B cell (primary cell): ENCODE measurements at regions not wholly inside any gene's neighbourhood (a gene's known extent, or its start where the extent isn't known, plus 50 kb on each side); places are given as distances from the start of the nearest gene placed in this dataset.

ENCODE experiments used
- ATAC-seq: fragments of 200-7000 bp; cut with Tn5 transposase; one replicate; pipeline ENCODE4 v1.10.0; 2021; ENCODE audit warnings: low read depth, mild to moderate bottlenecking, moderate number of reproducible peaks, moderate library complexity
- CTCF ChIA-PET: fragments of 350-600 bp; sonication (Branson Sonifier 250); formaldehyde crosslinking; loops from one replicate; lab custom pipeline; 2021; ENCODE audit warnings: antibody characterized with exemption, inconsistent platforms; lab: Charles Lee
- POLR2A ChIA-PET: fragments of 350-600 bp; sonication (Branson Sonifier 250); formaldehyde crosslinking; loops from one replicate; lab custom pipeline; 2021; ENCODE audit warnings: antibody characterized with exemption; lab: Charles Lee
- DNase-seq: peaks from one replicate; pipeline ENCODE4 v3.0.0; 2013
- H2AFZ ChIP-seq: 2 replicates; pipeline ENCODE4 v1.6.1; 2012; ENCODE audit warnings: mild to moderate bottlenecking, low read depth, low read length; ENCODE audit not compliant: insufficient read depth, poor library complexity, severe bottlenecking
- H3K27ac ChIP-seq, 2 donors: 1 replicate in 1 of 2; 2 replicates in 1 of 2; pipeline ENCODE4 v1.5.1; 2012 to 2013; ENCODE audit warnings: low read length in 2 of 2, mild to moderate bottlenecking in 2 of 2, moderate library complexity in 1 of 2
- H3K27me3 ChIP-seq, 4 experiments: fragments of 200-600 bp in 1 of 4; sonication (generic) in 1 of 4; replicated peaks in 1 of 4; 1 replicate in 2 of 4; 2 replicates in 2 of 4; pipeline versions ENCODE4 v1.6.1 to v1.7.0; 2013 to 2016; ENCODE audit warnings: low read length in 3 of 4, mild to moderate bottlenecking in 2 of 4, mixed read lengths in 1 of 4, moderate library complexity in 1 of 4; ENCODE audit not compliant: insufficient read depth in 4 of 4, control insufficient read depth in 3 of 4; ENCODE audit errors: control extremely low read depth in 1 of 4
- H3K36me3 ChIP-seq, 2 experiments: replicated peaks in 1 of 2; 1 replicate in 1 of 2; 2 replicates in 1 of 2; pipeline versions ENCODE4 v1.6.1 to v1.7.1; 2013; ENCODE audit warnings: low read length in 1 of 2; ENCODE audit not compliant: insufficient read depth in 2 of 2, control insufficient read depth in 1 of 2; ENCODE audit errors: control extremely low read depth in 1 of 2, extremely low read depth in 1 of 2
- H3K4me1 ChIP-seq, 2 donors: fragments of 200-600 bp in 1 of 2; sonication (generic) in 1 of 2; 1 replicate in 1 of 2; 2 replicates in 1 of 2; pipeline versions ENCODE4 v1.5.1 to v1.6.1; 2013 to 2017; ENCODE audit warnings: low read length in 2 of 2; ENCODE audit not compliant: control insufficient read depth in 2 of 2, insufficient read depth in 2 of 2
- H3K4me2 ChIP-seq: replicated peaks from 2 replicates; pipeline ENCODE3; 2012; ENCODE audit warnings: mild to moderate bottlenecking, low read depth, low read length; ENCODE audit not compliant: poor library complexity, severe bottlenecking
- H3K4me3 ChIP-seq, 5 experiments: fragments of 200-600 bp in 1 of 5; sonication (generic) in 1 of 5; 1 replicate in 3 of 5; 2 replicates in 2 of 5; pipeline versions ENCODE4 v1.5.1 to v1.7.0; 2011 to 2016; ENCODE audit warnings: low read length in 4 of 5, mild to moderate bottlenecking in 4 of 5, low read depth in 2 of 5, control low read depth in 1 of 5, moderate library complexity in 1 of 5; ENCODE audit not compliant: insufficient read depth in 1 of 5; ENCODE audit errors: control extremely low read depth in 1 of 5, extremely low read depth in 1 of 5
- H3K79me2 ChIP-seq: fragments of 200-600 bp; sonication (generic); one replicate; pipeline ENCODE4 v1.6.0; 2016; ENCODE audit warnings: low read length; ENCODE audit not compliant: control insufficient read depth, insufficient read depth
- H3K9ac ChIP-seq: fragments of 200-600 bp; sonication (generic); 2 replicates; pipeline ENCODE4 v1.6.1; 2017; ENCODE audit warnings: mild to moderate bottlenecking, low read length, moderate library complexity
- H3K9me3 ChIP-seq, 3 donors: one replicate each; pipeline versions ENCODE4 v1.6.1 to v1.7.1; 2013; ENCODE audit warnings: low read length in 2 of 3; ENCODE audit not compliant: control insufficient read depth in 2 of 3, insufficient read depth in 1 of 3; ENCODE audit errors: control extremely low read depth in 1 of 3
- H4K20me1 ChIP-seq: 2 replicates; pipeline ENCODE4 v1.6.0; 2012; ENCODE audit warnings: mild to moderate bottlenecking, low read length; ENCODE audit not compliant: insufficient read depth, control insufficient read depth, poor library complexity, severe bottlenecking
- H3K27ac Mint-ChIP-seq: one replicate; pipeline ENCODE4 v1.8.0; 2021; ENCODE audit warnings: mixed read lengths
- H3K27me3 Mint-ChIP-seq: one replicate; pipeline ENCODE4 v1.8.0; 2021; ENCODE audit warnings: mixed read lengths
- H3K4me1 Mint-ChIP-seq: one replicate; pipeline ENCODE4 v1.8.0; 2021; ENCODE audit warnings: mixed read lengths
- H3K4me3 Mint-ChIP-seq: one replicate; pipeline ENCODE4 v1.8.0; 2021; ENCODE audit warnings: mixed read lengths
- H3K9me3 Mint-ChIP-seq: one replicate; pipeline ENCODE4 v1.8.0; 2022; ENCODE audit warnings: mixed read lengths; ENCODE audit not compliant: insufficient read depth
- EZH2 ChIP-seq: IDR thresholded peaks from 2 replicates; pipeline ENCODE4 v1.6.1; 2012; ENCODE audit warnings: borderline replicate concordance, low read depth, mild to moderate bottlenecking, moderate library complexity, low read length; ENCODE audit not compliant: insufficient read depth, poor library complexity, severe bottlenecking
- WGBS: methylation state at CpG from one replicate; pipeline ENCODE4 v1.1.5; 2013; ENCODE audit warnings: missing lambda C conversion rate; ENCODE audit not compliant: insufficient coverage; 5-methylcytosine and 5-hydroxymethylcytosine counted together
- intact Hi-C: fragments of 100-400 bp; cut with micrococcal nuclease; formaldehyde crosslinking; loops from one replicate; pipeline ENCODE4 v1.10.0; 2022
- TF ChIP-seq, protein P1 (sequence below): fragments of 200-600 bp; IDR thresholded peaks from one replicate; pipeline ENCODE4 v1.8.0; 2022; ENCODE audit warnings: antibody characterized with exemption, mild to moderate bottlenecking

GRCh38 chr5:39801306-39801705 is 376.5 kb upstream of the DAB2 start:
- Mint-ChIP-seq H3K4me3 (no peak overlapping the region), H3K4me1 (no peaks in the 10 kb centered on the region), H3K9me3 (no peaks in the 10 kb centered on the region), H3K27me3 (no peaks in the 10 kb centered on the region), H3K27ac (no peak overlapping the region)
- ATAC-seq (no peak), DNase-seq (no peak)
- TF ChIP-seq, protein P1, sequence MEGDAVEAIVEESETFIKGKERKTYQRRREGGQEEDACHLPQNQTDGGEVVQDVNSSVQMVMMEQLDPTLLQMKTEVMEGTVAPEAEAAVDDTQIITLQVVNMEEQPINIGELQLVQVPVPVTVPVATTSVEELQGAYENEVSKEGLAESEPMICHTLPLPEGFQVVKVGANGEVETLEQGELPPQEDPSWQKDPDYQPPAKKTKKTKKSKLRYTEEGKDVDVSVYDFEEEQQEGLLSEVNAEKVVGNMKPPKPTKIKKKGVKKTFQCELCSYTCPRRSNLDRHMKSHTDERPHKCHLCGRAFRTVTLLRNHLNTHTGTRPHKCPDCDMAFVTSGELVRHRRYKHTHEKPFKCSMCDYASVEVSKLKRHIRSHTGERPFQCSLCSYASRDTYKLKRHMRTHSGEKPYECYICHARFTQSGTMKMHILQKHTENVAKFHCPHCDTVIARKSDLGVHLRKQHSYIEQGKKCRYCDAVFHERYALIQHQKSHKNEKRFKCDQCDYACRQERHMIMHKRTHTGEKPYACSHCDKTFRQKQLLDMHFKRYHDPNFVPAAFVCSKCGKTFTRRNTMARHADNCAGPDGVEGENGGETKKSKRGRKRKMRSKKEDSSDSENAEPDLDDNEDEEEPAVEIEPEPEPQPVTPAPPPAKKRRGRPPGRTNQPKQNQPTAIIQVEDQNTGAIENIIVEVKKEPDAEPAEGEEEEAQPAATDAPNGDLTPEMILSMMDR: no peak
- no peak for TF ChIP-seq EZH2
- no peak overlapping the region for H3K4me3 ChIP-seq
- H3K9ac ChIP-seq: no peak overlapping the region
- H2AFZ ChIP-seq: no peak overlapping the region
- no peaks in the 10 kb centered on the region for H3K9me3 ChIP-seq
- H3K4me1 ChIP-seq: no peaks in the 10 kb centered on the region
- no peak overlapping the region for H3K4me2 ChIP-seq
- H3K27me3 ChIP-seq: no peaks in the 10 kb centered on the region
- H3K79me2 ChIP-seq: no peaks in the 10 kb centered on the region
- intact Hi-C loops: no loop called here
- H3K36me3 ChIP-seq: no peaks in the 10 kb centered on the region
- no peak overlapping the region for H3K27ac ChIP-seq
- H4K20me1 ChIP-seq: no peaks in the 10 kb centered on the region
- POLR2A ChIA-PET: no interaction called here
- CTCF ChIA-PET: no interaction called here
- WGBS: no CpG with 5 or more reads among the region's 1 CpG

DNA sequence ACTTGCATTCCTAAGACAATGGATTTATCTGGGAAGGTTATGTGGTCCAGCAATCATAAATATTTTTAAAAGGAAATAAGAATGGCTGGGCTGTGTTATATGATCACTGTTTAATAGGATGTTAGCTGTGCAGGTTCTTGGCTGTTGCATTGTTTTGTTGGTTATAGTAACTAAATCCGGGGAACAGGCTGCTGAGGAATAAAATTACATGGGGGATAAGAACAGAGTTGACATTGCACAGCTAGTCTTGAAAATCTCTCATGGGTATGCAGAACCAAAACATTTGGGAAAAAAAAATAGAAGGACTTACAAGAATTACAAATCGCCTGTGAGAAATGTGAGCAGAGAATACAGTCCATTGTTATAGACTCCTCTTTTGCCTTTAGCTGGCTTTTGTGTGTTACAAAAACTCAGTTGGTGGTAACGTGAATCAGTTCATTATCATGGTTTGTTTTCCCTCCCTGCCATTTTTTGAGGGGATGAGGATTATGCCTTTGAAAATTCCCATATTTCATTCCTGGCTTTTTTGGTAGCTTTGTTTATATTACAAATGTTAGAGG is 375.3 kb upstream of the DAB2 start:
- H3K27me3 ChIP-seq: no peaks in the 10 kb centered on the region
- TF ChIP-seq EZH2: no peak
- TF ChIP-seq, protein P1: no peak
- H3K4me3 Mint-ChIP-seq: no peak overlapping the region
- no peak overlapping the region for H3K27ac Mint-ChIP-seq
- 60% methylated on average over 1 of the region's 3 CpGs for WGBS
- no peaks in the 10 kb centered on the region for H3K36me3 ChIP-seq
- no peaks in the 10 kb centered on the region for H3K9me3 Mint-ChIP-seq
- intact Hi-C loops: no loop called here
- ChIA-PET CTCF (no interaction called here), POLR2A (no interaction called here)
- no peaks in the 10 kb centered on the region for H3K4me1 Mint-ChIP-seq
- no peaks in the 10 kb centered on the region for H4K20me1 ChIP-seq
- H3K27ac ChIP-seq: no peak overlapping the region
- H3K4me2 ChIP-seq: no peak overlapping the region
- no peak overlapping the region for H3K9ac ChIP-seq
- no peak overlapping the region for H2AFZ ChIP-seq
- H3K27me3 Mint-ChIP-seq: no peaks in the 10 kb centered on the region
- no peaks in the 10 kb centered on the region for H3K9me3 ChIP-seq
- H3K79me2 ChIP-seq: no peaks in the 10 kb centered on the region
- no peak for ATAC-seq
- H3K4me1 ChIP-seq: no peaks in the 10 kb centered on the region
- H3K4me3 ChIP-seq: no peak overlapping the region
- DNase-seq: no peak
